GM12878 (cell line): ENCODE measurements at regions not wholly inside any gene's neighbourhood (a gene's known extent, or its start where the extent isn't known, plus 50 kb on each side); places are given as distances from the start of the nearest gene placed in this dataset.

Experiments
- BRCA1 ChIP-seq: IDR thresholded peaks from 2 replicates; pipeline ENCODE4 v1.6.1; 2011; ENCODE audit warnings: low read depth, low read length, improper control_type of control experiment
- CEBPZ ChIP-seq: fragments of 150-350 bp; IDR thresholded peaks from 2 replicates; pipeline ENCODE4 v1.6.1; 2016; ENCODE audit warnings: low read depth, low read length
- E4F1 ChIP-seq: fragments of 450-650 bp; IDR thresholded peaks from 2 replicates; pipeline ENCODE4 v1.6.1; 2018; ENCODE audit warnings: borderline replicate concordance, mild to moderate bottlenecking; ENCODE audit not compliant: partially characterized antibody
- JUND ChIP-seq: IDR thresholded peaks from 2 replicates; pipeline ENCODE4 v1.6.1; 2012; ENCODE audit warnings: low read depth, mild to moderate bottlenecking, low read length, improper control_type of control experiment, moderate library complexity
- SIN3A ChIP-seq: IDR thresholded peaks from 2 replicates; pipeline ENCODE4 v1.6.1; 2012; ENCODE audit warnings: low read depth, low read length, improper control_type of control experiment
- TAF1 ChIP-seq: IDR thresholded peaks from 2 replicates; pipeline ENCODE4 v1.6.1; 2011; ENCODE audit warnings: mild to moderate bottlenecking, low read depth, low read length, borderline replicate concordance

GRCh38 chr5:39951070-39951469, 526.3 kb upstream of the DAB2 start:
- TF ChIP-seq BRCA1 (no peak), TAF1 (no peak), JUND (no peak), CEBPZ (no peak), SIN3A (no peak), E4F1 (no peak)
